ENCODE measurements at regions not wholly inside any gene's neighbourhood (a gene's known extent, or its start where the extent isn't known, plus 50 kb on each side); places are given as distances from the start of the nearest gene placed in this dataset.

DNA sequence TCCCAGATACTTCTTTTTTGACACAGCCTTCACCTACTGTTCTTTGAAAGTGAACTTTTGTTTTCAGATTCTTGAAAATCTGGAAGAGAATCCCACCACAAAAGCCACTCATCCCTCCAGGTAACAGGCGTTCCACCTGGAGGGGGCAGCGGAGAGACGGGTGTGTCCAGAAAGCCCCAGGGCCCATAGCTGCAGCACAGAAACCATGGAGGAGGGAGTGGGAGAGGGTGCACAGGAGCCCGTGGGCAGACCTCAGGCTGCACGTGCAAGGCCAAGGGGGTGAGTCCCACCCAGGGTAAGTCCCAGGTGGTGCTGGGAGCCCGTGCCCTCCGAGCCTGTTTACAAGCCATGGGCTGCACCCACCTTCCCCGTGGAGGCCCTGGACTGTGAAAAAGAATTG lies 86.5 kb downstream of the PSMG1 start:
- no peak for TF ChIP-seq EP300 (IDR thresholded peaks at IDR 0.05)
- TF ChIP-seq, protein P1, sequence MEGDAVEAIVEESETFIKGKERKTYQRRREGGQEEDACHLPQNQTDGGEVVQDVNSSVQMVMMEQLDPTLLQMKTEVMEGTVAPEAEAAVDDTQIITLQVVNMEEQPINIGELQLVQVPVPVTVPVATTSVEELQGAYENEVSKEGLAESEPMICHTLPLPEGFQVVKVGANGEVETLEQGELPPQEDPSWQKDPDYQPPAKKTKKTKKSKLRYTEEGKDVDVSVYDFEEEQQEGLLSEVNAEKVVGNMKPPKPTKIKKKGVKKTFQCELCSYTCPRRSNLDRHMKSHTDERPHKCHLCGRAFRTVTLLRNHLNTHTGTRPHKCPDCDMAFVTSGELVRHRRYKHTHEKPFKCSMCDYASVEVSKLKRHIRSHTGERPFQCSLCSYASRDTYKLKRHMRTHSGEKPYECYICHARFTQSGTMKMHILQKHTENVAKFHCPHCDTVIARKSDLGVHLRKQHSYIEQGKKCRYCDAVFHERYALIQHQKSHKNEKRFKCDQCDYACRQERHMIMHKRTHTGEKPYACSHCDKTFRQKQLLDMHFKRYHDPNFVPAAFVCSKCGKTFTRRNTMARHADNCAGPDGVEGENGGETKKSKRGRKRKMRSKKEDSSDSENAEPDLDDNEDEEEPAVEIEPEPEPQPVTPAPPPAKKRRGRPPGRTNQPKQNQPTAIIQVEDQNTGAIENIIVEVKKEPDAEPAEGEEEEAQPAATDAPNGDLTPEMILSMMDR (IDR thresholded peaks at IDR 0.05), result no peak
- TF ChIP-seq POLR2A (IDR thresholded peaks at IDR 0.05), result no peak
- no peak for TF ChIP-seq POLR2AphosphoS5 (IDR thresholded peaks at IDR 0.05)

Measured in upper lobe of left lung (tissue), 4 donors.